HG03469 (cell line): ENCODE measurements at regions not wholly inside any gene's neighbourhood (a gene's known extent, or its start where the extent isn't known, plus 50 kb on each side); places are given as distances from the start of the nearest gene placed in this dataset.

Experiments used
- ATAC-seq: cut with Tn5 transposase; IDR thresholded peaks from one replicate; pipeline ENCODE4 v1.9.1; 2021; ENCODE audit warnings: mild to moderate bottlenecking, moderate library complexity, moderate number of reproducible peaks; ENCODE audit not compliant: unreplicated experiment

DNA sequence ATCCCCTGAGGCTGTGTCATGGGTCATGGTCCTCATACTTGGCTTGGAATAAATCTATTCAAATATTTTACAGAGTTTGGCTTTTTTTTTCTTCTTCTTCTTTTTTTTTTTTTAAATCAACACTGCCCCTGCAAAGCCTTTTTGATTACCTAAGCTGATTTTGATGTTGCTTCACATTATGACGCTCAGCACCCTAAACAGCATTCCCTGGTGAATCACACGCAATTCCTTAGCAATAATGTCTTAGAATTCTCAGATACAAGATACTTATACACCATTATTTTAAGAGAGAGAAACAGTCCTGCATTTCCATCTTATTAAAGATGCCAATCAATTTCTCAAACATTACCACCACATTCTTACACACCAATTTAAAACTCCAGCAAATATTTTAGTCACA, 323.7 kb upstream of the IGFBP3 start:
- no peak for ATAC-seq

DNA sequence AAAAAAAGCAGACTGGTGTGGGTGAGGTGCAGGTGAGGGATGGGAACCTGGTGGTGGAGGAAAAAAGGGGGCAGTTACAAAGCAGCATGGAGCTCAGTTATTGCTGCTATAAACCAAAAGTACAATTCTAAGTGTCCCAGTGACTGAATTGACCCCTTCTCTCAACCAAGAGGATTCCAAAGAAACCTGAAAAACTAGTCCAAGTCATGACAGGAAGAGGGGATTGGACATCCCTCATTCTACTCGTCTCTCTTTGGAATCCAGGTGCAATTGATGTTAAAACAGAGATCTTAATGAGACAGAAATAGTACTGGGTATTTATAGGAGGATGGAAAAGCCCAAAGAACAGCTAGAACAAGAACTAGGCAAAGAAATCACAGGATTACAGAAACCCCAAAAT, 322.3 kb upstream of the IGFBP3 start:
- no peak for ATAC-seq

DNA sequence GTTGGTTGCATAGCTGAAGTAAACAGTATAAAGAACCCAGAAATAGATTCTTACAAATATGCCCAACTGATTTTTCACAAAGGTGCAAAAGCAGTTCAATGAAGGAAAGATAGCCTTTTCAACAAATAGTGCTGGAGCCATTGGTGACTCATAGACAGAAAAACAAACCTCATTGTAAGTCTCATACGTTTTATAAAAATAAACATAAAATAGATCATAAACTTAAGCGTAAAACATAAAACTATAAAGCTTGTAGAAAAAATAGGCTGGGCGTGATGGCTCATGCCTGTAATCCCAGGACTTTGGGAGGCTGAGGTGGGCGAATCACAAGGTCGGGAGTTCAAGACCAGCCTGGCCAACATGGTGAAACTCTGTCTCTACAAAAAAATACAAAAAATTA, 318.8 kb upstream of the IGFBP3 start:
- ATAC-seq: no peak

DNA sequence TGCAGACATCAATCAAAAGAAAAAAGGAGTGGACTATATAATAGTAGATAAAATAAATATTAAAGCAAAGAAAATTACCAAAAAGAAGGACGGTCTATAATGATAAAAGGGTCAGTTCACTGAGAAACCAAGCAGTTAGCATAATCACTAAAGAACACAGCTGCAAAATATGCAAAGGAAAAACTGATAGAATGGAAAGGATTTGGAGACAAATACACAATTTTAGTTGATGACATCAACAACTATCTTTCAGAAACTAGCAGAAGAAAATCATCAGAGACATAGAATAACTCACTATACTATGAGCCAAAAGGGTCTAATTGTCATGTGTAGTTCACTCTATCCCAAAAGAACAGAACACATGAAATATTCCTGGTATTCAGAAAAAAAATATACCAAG, 316.4 kb upstream of the IGFBP3 start:
- no peak for ATAC-seq

DNA sequence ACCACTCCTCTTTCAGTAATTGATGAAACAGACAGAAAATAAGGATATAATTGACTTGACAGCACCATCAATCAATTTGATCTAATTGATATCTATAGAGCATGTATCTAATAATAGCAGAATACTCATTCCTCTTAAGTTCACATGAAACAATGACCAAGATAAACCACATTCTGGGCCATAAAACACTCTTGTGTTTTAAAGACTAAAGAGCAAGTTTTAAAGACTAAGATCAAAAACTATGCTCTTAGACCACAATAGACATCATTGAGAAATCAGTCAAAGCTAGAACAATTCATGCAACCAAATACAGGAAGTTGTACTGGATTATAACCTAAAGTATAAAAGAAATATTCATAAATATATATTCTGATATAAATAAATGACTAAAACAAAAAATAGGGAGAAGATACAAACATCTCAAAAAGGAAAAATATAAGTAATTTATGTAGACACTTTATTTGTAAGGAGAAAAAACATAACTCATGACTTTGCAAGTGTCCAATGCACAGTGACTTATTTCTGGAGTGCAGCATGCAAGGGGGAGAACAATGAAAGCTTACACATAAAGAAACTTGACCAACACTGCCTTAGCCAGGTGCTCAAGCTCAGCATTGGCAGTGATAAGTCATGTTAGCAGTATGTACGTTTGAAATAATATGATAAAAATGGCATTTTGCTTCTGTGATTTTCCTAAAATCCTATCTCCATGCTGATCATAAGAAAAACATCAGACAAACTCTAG, 312.7 kb upstream of the IGFBP3 start:
- ATAC-seq: no peak

DNA sequence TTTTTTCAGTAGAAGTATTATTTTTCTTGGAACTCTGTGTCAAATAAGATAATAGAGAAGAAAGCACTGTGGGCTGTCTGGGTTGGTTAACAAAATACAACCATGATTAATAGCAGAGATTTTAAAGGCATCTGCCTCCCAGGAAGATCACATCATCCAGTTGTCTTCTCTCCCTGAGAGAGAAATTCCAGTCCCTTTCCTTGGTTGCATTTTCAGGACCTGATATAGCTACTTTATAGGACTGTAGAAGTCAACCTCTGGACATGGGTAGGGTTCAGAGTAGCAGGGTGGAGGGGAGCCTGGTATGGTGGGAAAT, 309.9 kb upstream of the IGFBP3 start:
- ATAC-seq: no peak

DNA sequence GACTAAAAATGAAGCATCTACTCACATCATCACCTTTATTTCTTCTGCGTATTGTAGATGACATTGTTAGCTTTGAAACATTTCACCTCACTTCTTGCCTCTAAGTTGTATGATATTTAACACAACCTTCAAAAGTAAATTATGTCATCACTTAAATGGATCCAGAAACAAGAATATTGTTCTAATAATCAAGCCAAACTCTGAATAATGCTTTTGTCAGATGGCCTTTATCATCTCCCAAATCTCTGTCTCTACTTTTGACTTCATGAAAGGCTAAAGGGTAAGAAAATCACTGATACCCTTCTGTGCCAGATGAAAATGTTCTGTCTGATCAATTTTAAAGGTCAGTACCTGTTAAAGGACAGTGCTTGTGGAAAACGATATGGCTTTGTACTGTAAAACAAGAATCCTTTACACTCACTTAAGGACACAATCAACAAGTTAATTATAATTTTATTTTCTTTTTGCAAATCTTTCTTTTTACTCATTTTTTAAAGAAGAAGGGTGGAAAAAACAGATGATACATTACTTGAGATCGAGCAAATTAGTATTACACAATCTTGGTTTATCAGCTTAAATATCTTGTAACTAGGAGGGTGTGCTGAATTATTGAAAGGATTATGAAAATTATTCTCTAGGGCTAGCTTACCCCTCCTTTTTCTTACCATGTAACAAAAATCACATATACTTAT, 309.4 kb upstream of the IGFBP3 start:
- ATAC-seq: no peak

DNA sequence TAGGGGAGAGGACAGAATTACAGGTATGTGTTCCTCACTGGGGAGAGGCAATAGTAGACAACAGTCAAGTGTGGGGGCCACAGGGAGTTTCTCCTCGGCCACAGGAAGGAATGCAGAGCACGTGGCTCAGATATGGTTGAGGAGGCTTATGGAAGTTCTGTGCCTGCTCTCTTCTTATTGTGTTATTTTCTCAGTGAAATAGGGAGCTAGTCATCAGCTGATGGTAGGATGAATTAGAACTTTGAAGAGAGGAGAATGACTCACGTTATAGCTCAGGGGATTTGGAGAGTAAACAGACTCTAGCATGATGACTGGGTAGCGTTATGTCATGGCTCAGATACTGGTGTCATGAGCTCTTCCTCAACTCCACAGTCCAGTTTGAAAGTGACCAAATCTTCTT, 308.3 kb upstream of the IGFBP3 start:
- ATAC-seq: no peak

DNA sequence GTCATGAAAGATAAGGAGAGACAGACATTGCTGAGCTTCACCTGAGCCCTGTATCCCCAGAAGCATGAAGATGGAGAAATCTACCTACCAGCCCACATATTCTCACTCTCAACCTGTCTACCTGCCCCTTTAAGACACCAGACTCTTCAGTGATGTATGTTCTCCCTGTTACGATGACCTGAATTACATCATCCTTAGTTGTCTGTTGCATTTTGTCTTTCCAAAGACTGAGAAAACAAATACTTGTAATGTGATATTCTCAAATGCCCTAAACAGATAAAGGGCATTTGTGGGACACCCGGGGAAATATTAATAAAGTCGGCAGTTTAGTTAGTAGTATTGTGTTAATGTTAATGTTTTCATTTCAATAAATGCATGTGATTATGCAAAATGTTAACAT, 305.8 kb upstream of the IGFBP3 start:
- no peak for ATAC-seq

DNA sequence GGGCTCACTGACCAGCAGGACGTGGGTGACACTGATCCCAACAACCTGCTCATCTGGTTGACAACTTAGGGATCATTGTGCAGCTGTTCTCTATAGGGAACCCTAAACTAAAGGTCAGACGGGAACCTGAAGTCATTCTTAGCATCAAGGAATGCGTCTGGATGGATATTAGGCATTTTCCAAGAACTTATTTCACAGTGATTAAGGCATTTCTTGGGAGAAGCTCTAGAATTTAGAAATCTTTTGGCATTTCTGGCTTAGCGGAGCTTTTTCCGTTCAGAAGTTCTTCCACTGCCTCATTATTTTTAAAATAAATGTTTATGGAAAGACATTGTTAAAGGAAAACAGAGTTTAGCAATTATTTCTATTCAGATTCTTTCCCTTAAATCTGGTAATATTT, 303.3 kb upstream of the IGFBP3 start:
- no peak for ATAC-seq

DNA sequence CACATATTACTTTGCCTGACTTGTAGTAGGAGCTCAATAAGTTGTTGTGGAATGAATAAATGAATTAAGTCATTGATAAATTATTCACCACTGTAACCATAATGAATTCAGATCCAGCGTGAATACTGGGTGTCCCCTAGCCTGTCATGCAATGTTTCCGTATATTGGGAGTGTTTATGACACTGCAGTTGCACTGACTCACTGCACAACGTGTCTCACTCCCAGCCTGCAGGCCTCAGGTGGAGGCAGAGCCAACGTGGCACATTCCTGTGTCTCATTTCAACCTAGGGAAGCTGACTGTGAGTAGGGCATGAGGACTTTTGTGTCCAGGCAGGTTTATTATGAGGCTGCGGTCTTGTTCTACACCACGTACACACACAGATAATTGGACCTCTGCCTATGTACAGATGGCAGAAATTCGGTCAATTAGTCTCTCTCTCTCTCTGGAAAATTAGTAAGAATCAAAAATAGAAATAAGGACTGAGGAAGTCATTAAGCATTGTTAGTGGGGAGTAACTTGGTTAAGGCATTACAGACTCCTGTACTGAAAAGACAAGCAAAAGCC, 299.1 kb upstream of the IGFBP3 start:
- ATAC-seq: no peak

DNA sequence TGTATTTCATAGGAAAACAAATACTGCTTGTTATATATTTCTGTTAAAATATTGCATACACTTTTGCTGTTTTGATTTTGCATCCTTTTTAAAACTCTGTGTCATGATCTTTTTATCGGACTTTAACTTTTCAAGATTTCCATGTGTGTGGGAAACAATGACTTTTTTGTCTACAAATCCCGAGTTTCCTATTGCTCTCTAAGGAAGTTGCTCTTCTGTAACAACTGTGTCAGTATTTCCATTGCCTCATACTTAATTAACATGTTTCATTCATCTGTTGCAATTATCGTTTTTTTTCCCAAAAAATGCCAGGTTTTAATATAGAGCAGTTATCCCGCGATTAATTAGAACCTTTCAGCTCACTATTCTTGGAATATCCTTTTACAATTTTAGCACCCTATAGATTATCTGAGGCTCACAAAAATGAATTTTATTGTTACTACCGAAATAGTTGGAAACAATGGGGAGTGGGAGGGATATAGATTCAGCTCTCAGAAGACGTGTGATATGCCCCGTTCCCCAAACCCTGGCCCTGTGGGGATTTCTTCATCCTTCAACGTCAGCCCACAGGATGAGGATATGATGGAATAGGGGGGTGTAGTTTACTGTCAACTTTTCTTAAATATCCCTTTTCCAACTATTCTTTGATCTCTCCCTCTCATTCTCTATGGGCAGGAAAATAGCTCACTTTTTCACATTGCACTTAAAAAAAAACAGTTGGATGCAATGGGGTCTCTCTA, 297.6 kb upstream of the IGFBP3 start:
- ATAC-seq: no peak

DNA sequence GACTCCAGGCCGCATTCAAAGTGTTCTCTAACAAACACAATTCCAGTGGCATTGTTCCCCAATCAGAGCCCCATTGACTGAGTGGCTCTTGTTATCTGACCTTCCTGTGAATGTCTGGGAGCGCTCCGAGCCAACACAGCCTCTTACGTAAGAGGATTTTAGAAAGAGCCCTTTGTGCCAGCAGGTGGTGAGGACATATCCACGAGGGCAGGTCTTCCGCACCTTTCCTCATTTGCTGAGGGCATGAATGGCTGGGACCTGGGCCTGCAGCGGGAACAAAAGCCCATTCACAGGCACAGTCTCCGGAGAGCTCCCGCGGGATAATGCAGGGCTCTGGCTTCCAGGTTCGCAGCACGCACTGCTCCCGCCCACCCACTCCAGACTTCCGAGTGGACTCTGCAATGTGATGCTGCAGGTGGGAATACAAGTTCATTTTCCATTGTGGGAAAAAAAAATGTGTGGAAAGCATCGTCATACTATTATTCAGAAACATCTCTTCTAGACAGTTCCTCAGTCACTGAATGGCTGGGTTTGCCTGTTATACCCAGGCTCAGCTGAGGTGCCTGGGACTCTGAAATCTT, 295.0 kb upstream of the IGFBP3 start:
- ATAC-seq: no peak

DNA sequence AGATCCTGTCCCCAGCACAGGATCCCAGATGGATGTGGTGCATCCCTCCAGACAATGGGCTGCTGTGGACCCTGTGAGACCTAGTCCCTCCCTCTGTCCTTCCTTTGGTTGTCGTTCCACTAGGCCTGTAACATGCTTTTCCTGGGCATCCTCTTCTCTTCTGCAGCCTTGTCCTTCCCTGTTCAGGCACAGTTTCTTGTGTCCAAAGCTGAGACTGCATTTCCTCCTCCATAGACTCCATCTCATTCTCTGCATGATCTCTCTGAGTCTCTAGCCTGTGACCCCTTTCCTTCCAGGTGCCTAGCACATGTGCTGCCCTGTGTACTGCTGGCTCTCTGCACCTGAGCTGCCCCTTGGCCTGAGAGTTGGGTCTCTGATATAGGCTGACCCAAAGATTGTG, 293.5 kb upstream of the IGFBP3 start:
- ATAC-seq: no peak

DNA sequence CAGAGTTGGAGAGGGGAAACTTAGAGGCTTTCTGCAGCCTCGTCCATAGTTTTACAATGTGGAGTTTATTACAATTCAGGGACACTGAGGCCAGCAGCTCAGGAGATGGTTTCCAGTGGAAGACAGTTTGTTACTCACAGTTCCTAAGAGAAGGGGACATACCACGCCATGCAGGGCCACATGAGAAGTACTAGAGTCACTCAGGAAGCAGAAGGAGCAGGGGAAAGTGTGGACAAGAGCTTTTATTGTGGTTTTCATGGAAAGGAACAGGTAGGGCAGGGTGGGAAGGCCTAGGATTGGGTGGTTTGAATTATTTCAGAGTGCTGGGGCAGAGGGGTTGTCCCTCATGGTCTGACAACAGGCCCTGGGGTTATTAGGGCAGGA, 292.1 kb upstream of the IGFBP3 start:
- ATAC-seq: no peak

DNA sequence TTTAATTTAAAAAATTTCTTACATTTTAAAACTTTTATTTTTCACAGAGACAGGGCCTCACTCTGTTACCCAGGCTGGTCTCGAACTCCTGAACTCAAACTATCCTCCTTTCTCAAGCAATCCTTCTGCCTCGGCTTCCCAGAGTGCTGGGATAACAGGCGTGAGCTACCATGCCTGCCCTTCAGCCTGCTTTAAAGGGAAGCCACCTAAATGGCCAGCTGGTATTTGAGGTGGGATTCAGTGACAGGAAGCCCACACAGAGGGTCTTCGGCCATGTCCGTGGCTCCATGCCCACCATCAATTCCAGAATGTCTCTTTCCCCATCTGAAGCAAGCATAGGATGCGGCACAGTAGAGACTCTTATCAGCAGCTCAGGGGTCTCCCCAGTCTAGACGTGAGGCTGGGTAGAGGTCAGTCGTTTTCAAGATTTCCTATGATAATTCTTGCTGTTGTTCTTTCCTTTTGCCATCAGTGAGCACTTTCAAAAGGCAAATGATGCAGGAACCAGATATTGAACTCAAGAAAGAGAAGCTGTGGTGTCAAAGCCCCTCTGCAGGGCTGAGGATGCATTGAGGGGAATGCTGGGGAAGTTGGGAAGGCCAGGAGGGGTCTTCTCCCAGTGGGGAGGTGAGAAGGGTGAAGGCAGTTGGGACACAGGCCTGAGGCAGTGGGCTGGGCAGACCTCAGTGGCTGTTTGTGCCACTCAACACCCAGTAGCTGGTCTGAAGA, 291.5 kb upstream of the IGFBP3 start:
- no peak for ATAC-seq

DNA sequence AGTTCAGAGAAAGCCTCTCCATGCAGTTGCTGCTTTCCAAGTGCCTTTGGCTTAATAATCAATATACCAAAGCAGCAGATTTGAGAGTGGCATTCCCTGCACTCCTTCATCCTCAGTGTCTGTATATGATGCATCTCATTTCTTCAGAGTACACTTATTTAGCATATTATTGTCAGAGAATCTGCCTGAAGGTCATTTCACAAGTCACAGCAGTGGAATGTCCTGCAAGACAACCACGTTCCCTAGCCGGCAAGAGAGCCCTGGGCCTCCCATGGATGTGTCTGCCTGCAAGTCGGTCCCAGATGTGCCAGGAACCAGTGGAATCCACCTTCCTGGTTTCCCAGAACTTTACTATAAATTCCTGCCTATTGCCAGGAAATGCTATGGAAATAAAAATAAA, 289.4 kb upstream of the IGFBP3 start:
- ATAC-seq: no peak

DNA sequence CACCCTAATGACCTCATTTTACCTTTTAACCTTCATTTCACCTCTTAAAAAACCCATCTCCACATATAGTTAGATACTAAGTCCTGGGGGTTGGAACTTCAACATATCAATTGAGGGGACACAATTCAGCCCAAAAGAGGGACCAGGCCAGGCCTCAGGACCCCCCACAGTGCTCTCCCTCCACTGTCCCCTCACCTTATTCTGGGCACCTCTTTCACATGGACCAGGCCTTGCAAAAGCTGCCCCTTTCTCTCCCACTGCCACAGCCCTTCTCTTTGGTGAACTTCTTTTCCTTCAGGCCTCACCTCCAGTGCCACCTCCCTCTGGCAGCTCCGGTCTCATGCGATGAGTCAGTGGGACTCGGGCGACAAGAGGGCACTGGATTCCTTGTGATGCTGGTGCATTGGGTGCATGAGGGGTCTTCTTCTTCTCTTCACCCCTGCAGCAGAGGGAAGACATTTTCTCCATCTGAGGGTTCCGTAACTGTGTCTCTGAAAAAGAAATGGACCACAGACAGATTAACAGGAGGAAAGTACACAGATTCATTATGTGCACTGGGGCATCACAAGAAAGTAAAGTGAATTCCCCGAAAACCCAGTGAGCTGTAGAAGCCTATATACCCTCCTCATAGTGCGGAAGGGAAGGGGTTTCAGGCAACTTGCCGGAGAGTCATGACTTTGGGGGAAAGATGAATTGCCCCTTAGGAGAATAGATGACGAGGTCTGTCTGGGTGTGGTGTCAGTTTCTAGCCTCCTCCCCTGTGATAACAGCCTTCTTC, 288.7 kb upstream of the IGFBP3 start:
- no peak for ATAC-seq

DNA sequence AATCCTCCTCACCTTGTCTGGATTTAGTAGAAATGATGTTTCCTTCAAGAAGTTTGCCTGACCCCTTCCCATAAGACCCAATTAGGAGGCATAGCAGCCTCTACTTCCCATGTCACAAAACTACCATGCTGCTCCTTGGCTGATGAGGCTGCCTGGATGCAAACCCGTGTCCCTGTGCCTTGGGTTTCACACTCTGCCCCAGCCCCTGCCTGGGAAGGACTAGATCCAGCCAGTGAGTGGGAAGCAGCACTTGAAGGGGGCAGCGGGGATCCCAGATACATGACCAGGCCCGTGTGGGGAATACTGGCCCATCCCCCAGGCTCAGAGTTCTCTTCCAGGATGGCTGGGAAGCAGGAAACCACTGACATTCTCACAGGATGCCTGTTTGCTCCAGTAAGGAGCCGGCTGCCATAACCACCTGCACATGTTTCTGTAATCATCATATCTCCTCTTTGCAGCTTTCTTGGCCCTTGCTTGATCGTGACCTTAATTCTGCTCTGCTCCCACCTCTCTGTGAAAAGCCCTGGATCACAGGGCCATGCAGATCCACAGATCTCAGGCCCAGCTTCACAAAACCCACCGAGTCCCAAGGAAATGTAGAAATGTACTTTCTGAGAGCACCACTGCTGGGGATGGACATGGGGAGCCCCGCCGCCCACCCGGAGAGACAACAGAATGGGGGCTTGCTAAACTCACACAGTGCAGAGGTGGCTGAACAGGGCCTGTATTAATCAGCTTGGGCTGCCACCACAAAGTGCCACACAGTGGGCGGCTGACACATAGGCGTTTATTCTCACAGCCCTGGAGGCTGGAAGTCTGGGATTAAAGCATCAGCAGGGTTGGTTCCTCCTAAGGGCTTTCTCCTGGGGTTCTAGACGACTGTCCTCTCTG, 287.8 kb upstream of the IGFBP3 start:
- ATAC-seq: no peak
